ENCODE measurements at regions not wholly inside any gene's neighbourhood (a gene's known extent, or its start where the extent isn't known, plus 50 kb on each side); places are given as distances from the start of the nearest gene placed in this dataset.

- TF ChIP-seq CTCF (optimal IDR thresholded peaks at IDR 0.05 in 1 of 3, IDR thresholded peaks at IDR 0.05 in 1 of 3, conservative IDR thresholded peaks at IDR 0.05 in 1 of 3; ENCODE audit: extremely low read depth in 1 of 3, insufficient read depth in 2 of 3, low read length in 3 of 3) = no peak
- TF ChIP-seq EZH2 (IDR thresholded peaks at IDR 0.05; ENCODE audit: low read length) = no peak
Observed at GRCh38 chr6:156550949-156551348, 226.2 kb upstream of the ARID1B start.

Measured in keratinocyte (primary cell).